Neural cell (in vitro differentiated cells): ENCODE measurements at regions not wholly inside any gene's neighbourhood (a gene's known extent, or its start where the extent isn't known, plus 50 kb on each side); places are given as distances from the start of the nearest gene placed in this dataset.

ENCODE experiments used
- H2AFZ ChIP-seq: fragments of 200-600, 300-800 bp; sonication (generic), shearing (Covaris generic); 2 replicates; pipeline ENCODE4 v1.6.0; 2014; ENCODE audit warnings: low read depth, mild to moderate bottlenecking, antibody characterized with exemption, low read length, moderate library complexity
- H3F3A ChIP-seq: fragments of 200-600 bp; shearing (Covaris generic); 2 replicates; pipeline ENCODE4 v1.6.1; 2016; ENCODE audit warnings: mild to moderate bottlenecking, moderate library complexity, mixed read lengths, antibody characterized with exemption, low read length; ENCODE audit not compliant: insufficient read depth, poor library complexity, severe bottlenecking
- H3K27ac ChIP-seq: fragments of 200-600, 300-800 bp; sonication (generic), shearing (Covaris generic); 2 replicates; pipeline ENCODE4 v1.5.1; 2014; ENCODE audit warnings: mild to moderate bottlenecking, low read length, moderate library complexity
- H3K27me3 ChIP-seq: fragments of 300-800, 200-600 bp; sonication (generic), shearing (Covaris generic); 2 replicates; pipeline ENCODE4 v1.6.0; 2014; ENCODE audit warnings: mild to moderate bottlenecking, low read depth, low read length, moderate library complexity; ENCODE audit not compliant: insufficient read depth
- H3K36me3 ChIP-seq: fragments of 300-800, 200-600 bp; sonication (generic), shearing (Covaris generic); 2 replicates; pipeline ENCODE4 v1.5.1; 2014; ENCODE audit warnings: mild to moderate bottlenecking, antibody characterized with exemption, low read length, moderate library complexity; ENCODE audit not compliant: insufficient read depth
- H3K4me2 ChIP-seq: fragments of 300-800, 200-600 bp; sonication (generic), shearing (Covaris generic); 2 replicates; pipeline ENCODE4 v1.6.0; 2014; ENCODE audit warnings: mild to moderate bottlenecking, low read length
- H3K4me3 ChIP-seq: fragments of 300-800, 200-600 bp; sonication (generic), shearing (Covaris generic); 2 replicates; pipeline ENCODE4 v1.5.1; 2014; ENCODE audit warnings: mild to moderate bottlenecking, low read length, moderate library complexity
- H3K79me2 ChIP-seq: fragments of 200-600 bp; shearing (Covaris generic); replicated peaks from 2 replicates; pipeline ENCODE4 v1.6.0; 2014; ENCODE audit warnings: mild to moderate bottlenecking, low read length, moderate library complexity; ENCODE audit not compliant: insufficient read depth
- H3K9ac ChIP-seq: fragments of 300-800, 200-600 bp; sonication (generic), shearing (Covaris generic); 2 replicates; pipeline ENCODE4 v1.6.1; 2016; ENCODE audit warnings: mild to moderate bottlenecking, low read length, mixed read lengths
- H3K9me2 ChIP-seq: fragments of 200-600 bp; shearing (Covaris generic); 2 replicates; pipeline ENCODE4 v1.6.1; 2016; ENCODE audit warnings: mild to moderate bottlenecking, low read length, mixed read lengths; ENCODE audit not compliant: insufficient read depth
- H3K9me3 ChIP-seq: fragments of 200-600, 300-800 bp; sonication (generic), shearing (Covaris generic); 2 replicates; pipeline ENCODE4 v1.6.1; 2016; ENCODE audit warnings: mild to moderate bottlenecking, mixed run types, low read length, moderate library complexity, mixed read lengths
- H4K20me1 ChIP-seq: fragments of 200-600 bp; shearing (Covaris generic); 2 replicates; pipeline ENCODE4 v1.6.1; 2016; ENCODE audit warnings: mild to moderate bottlenecking, mixed run types; ENCODE audit not compliant: insufficient read depth
- EP300 ChIP-seq: fragments of 450-650 bp; conservative IDR thresholded peaks from 2 replicates; pipeline ENCODE4 v1.6.1; 2014; ENCODE audit warnings: antibody characterized with exemption, mild to moderate bottlenecking, moderate library complexity; ENCODE audit not compliant: poor library complexity, severe bottlenecking
- MXI1 ChIP-seq: fragments of 450-650 bp; conservative IDR thresholded peaks from 2 replicates; pipeline ENCODE4 v1.6.1; 2014; ENCODE audit warnings: antibody characterized with exemption, mild to moderate bottlenecking; ENCODE audit not compliant: poor library complexity, severe bottlenecking
- POLR2AphosphoS5 ChIP-seq: IDR thresholded peaks from 2 replicates; pipeline ENCODE4 v1.6.1; 2012
- RAD21 ChIP-seq: fragments of 450-650 bp; conservative IDR thresholded peaks from 2 replicates; pipeline ENCODE4 v1.6.1; 2014; ENCODE audit warnings: antibody characterized with exemption, mild to moderate bottlenecking, moderate library complexity
- REST ChIP-seq: IDR thresholded peaks from 2 replicates; pipeline ENCODE4 v1.6.1; 2012; ENCODE audit warnings: borderline replicate concordance
- SMC3 ChIP-seq: fragments of 450-650 bp; conservative IDR thresholded peaks from 2 replicates; pipeline ENCODE4 v1.6.1; 2014; ENCODE audit warnings: antibody characterized with exemption, mild to moderate bottlenecking, moderate library complexity; ENCODE audit not compliant: poor library complexity
- TAF1 ChIP-seq: IDR thresholded peaks from 2 replicates; pipeline ENCODE4 v1.6.1; 2012; ENCODE audit warnings: low read depth
- TF ChIP-seq, protein P1 (sequence below): fragments of 450-650 bp; IDR thresholded peaks from 2 replicates; pipeline ENCODE4 v1.5.1; 2014; ENCODE audit warnings: antibody characterized with exemption, mild to moderate bottlenecking, moderate library complexity; ENCODE audit not compliant: poor library complexity, severe bottlenecking

- Histone ChIP-seq H4K20me1 (no peaks in the 10 kb centered on the region), H3K4me3 (no peak overlapping the region), H3K9ac (no peak overlapping the region), H3K27ac (no peak overlapping the region), H3K9me2 (no peaks in the 10 kb centered on the region), H3F3A (no peaks in the 10 kb centered on the region), H3K4me2 (no peak overlapping the region), H3K79me2 (no peaks in the 10 kb centered on the region), H3K9me3 (no peaks in the 10 kb centered on the region), H2AFZ (no peak overlapping the region), H3K36me3 (no peaks in the 10 kb centered on the region), H3K27me3 (no peaks in the 10 kb centered on the region)
- TF ChIP-seq TAF1 = no peak
- TF ChIP-seq SMC3 = no peak
- TF ChIP-seq EP300 = no peak
- no peak for TF ChIP-seq REST
Measured at GRCh38 chr14:23750357-23750756, 114.2 kb downstream of the DHRS2 start.

GRCh38 chr14:23751616-23752015, 115.5 kb downstream of the DHRS2 start:
- Histone ChIP-seq H3K9ac (no peak overlapping the region), H3K79me2 (no peaks in the 10 kb centered on the region), H3K4me2 (no peak overlapping the region), H4K20me1 (no peaks in the 10 kb centered on the region), H3F3A (no peaks in the 10 kb centered on the region), H3K9me2 (no peaks in the 10 kb centered on the region), H3K36me3 (no peaks in the 10 kb centered on the region), H3K27ac (no peak overlapping the region), H3K9me3 (no peaks in the 10 kb centered on the region), H3K4me3 (no peak overlapping the region), H3K27me3 (no peaks in the 10 kb centered on the region), H2AFZ (no peak overlapping the region)
- no peak for TF ChIP-seq POLR2AphosphoS5
- TF ChIP-seq EP300 = no peak
- TF ChIP-seq MXI1 = no peak
- TF ChIP-seq, protein P1, sequence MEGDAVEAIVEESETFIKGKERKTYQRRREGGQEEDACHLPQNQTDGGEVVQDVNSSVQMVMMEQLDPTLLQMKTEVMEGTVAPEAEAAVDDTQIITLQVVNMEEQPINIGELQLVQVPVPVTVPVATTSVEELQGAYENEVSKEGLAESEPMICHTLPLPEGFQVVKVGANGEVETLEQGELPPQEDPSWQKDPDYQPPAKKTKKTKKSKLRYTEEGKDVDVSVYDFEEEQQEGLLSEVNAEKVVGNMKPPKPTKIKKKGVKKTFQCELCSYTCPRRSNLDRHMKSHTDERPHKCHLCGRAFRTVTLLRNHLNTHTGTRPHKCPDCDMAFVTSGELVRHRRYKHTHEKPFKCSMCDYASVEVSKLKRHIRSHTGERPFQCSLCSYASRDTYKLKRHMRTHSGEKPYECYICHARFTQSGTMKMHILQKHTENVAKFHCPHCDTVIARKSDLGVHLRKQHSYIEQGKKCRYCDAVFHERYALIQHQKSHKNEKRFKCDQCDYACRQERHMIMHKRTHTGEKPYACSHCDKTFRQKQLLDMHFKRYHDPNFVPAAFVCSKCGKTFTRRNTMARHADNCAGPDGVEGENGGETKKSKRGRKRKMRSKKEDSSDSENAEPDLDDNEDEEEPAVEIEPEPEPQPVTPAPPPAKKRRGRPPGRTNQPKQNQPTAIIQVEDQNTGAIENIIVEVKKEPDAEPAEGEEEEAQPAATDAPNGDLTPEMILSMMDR = no peak
- TF ChIP-seq REST = no peak
- no peak for TF ChIP-seq RAD21
- TF ChIP-seq SMC3 = no peak
